Daoy (cell line): ENCODE measurements at regions not wholly inside any gene's neighbourhood (a gene's known extent, or its start where the extent isn't known, plus 50 kb on each side); places are given as distances from the start of the nearest gene placed in this dataset.
"Not testable (repeated sequence)": the region's sequence is repeated elsewhere in the genome, so short reads cannot be mapped to it uniquely, and the experiment has no call there.

Experiments used
- DNase-seq: peaks from one replicate; pipeline ENCODE4 v3.0.0-alpha.2; 2015; ENCODE audit warnings: low read depth

- no peak for DNase-seq
Measured at GRCh38 chr10:125236091-125236490, 75.7 kb upstream of the CTBP2 start.

GRCh38 chr10:125235093-125236069 is 75.0 kb upstream of the CTBP2 start:
- no peak for DNase-seq

DNA sequence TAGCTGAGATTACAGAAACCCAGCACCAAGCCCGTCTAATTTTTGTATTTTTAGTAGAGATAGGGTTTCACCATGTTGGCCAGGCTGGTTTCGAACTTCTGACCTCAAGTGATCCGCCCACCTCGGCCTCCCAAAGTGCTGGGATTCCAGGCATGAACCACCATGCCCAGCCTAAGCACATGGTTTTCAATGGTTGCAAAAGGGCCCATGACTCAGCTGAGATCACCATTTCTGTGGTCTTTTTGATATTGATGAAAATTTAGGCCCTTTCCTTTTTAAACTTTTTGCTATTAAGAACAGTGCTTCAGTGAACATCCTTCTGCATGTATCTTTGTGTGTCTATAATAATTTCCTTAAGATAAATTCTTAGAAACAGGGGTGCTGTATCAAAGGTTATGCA is 74.2 kb upstream of the CTBP2 start:
- DNase-seq, result not testable (repeated sequence)

DNA sequence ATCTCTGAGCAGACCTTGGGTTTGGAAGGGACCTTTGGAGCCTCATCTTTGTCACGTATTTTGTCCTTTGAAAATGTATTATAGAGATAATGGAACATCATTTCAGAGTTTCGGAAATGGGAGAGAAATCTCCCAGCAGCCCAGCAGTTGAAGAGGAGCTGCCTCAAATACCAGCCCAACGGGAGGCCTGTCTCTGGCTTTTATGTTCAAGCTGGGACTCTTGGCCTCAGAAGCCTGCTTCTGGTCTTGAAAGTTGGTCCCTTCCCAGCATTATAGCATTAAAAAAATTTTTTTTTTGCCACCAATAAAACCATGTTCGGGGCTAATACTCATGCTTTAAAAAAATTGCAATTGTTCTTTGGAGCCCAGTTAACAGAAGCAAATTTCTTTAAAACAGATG is 73.4 kb upstream of the CTBP2 start:
- no peak for DNase-seq

GRCh38 chr10:125232841-125233240 is 72.5 kb upstream of the CTBP2 start:
- DNase-seq, result peak; percentile 23

DNA sequence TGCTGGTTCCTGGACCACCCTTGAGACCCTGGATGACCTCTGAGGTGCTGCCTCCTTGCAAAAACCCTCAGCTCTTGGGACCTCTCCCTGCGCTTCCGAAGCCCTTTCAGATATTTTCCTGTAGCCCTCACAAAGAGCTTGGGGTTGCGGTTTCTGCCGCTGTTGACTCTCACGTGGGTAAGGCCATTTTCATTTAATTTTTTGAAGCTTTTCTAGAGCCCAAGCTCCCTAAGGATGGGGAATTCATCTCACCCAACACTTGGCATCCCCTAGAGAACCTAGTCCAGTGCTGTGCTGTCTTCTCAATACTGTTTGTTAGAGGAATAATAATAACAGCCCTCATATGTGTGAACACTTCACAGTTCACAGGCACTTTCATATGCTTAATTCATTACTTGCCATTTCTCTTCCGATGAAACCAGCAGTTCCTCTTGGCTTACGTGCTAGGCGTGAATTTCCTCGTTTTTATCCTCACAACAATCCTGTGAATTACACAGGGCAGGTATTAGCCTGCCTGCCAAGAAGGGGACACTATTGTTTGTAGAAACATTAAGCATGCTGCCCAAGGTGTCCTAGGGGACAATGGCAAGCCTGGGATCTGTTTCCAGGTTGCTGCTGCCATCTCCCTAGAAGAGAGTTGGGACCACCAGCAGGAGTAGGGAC is 71.6 kb upstream of the CTBP2 start:
- DNase-seq, result no peak

- peak; percentile 90 for DNase-seq
Measured at GRCh38 chr10:125231116-125231812, 70.9 kb upstream of the CTBP2 start.

DNA sequence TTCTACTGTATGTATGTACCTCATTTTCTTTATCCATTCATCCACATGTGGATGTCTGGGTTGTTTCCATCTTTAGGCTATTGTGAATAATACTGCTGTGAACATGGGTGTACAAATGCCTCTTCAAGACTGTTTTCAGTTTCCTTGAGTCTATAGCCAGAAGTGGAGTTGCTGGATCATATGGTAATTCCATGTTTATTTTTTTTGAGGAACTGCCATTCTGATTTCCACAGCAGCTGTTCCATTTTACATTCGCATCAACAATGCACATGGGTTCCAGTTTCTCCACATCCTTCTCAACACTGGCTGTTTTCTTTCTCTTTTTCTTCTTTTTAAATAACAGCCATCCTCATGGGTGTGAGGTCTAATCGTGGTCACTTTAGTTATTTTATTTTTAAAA is 69.9 kb upstream of the CTBP2 start:
- DNase-seq, result no peak

DNA sequence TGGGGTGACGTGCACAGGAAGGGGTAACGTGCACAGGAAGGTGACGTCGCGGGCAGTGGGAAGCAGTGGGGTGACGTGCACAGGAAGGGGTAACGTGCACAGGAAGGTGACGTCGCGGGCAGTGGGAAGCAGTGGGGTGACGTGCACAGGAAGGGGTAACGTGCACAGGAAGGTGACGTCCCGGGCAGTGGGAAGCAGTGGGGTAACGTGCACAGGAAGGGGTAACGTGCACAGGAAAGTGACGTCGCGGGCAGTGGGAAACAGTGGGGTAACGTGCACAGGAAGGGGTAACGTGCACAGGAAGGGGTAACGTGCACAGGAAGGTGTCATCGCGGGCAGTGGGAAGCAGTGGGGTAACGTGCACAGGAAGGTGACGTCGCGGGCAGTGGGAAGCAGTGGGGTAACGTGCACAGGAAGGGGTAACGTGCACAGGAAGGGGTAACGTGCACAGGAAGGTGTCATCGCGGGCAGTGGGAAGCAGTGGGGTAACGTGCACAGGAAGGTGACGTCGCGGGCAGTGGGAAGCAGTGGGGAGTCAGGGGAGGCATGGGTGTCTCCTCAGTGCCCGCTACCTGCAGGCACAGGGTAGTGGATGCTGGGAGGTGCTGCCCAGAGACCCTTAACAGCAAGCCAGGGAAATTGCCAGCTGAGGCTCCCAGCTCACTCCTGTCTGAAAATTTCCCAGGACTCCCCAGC is 68.0 kb upstream of the CTBP2 start:
- DNase-seq, result not testable (repeated sequence)

GRCh38 chr10:125227546-125227945 is 67.2 kb upstream of the CTBP2 start:
- DNase-seq, result no peak

- DNase-seq, result no peak
Measured at GRCh38 chr10:125226823-125227222, 66.5 kb upstream of the CTBP2 start.

- no peak for DNase-seq
Measured at GRCh38 chr10:125226005-125226404, 65.6 kb upstream of the CTBP2 start.

- no peak for DNase-seq
Measured at GRCh38 chr10:125225051-125225450, 64.7 kb upstream of the CTBP2 start.

- DNase-seq, result no peak
Measured at GRCh38 chr10:125222515-125223308, 62.3 kb upstream of the CTBP2 start.

- no peak for DNase-seq
Measured at GRCh38 chr10:125221716-125222115, 61.4 kb upstream of the CTBP2 start.

DNA sequence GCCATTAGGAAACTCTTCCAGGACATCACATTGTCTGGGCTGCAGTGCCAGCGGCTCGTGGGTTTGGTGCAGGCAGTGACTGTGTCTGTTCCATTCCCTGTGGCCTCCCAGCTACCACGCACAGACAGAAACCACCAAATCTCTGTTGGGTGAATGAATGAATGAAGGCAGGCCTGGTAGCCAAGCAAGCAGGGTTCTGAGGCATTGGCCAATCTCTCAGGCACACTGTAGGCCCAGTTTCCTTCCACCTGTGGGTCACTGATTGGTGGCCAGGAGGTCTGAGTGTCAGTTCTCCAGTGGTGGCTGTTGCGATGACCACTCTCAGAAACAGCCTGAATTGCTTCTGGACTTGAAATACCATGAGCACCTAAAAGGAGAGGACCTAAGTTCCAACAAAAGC is 59.4 kb upstream of the CTBP2 start:
- no peak for DNase-seq

GRCh38 chr10:125218967-125219366 is 58.6 kb upstream of the CTBP2 start:
- DNase-seq, result no peak

DNA sequence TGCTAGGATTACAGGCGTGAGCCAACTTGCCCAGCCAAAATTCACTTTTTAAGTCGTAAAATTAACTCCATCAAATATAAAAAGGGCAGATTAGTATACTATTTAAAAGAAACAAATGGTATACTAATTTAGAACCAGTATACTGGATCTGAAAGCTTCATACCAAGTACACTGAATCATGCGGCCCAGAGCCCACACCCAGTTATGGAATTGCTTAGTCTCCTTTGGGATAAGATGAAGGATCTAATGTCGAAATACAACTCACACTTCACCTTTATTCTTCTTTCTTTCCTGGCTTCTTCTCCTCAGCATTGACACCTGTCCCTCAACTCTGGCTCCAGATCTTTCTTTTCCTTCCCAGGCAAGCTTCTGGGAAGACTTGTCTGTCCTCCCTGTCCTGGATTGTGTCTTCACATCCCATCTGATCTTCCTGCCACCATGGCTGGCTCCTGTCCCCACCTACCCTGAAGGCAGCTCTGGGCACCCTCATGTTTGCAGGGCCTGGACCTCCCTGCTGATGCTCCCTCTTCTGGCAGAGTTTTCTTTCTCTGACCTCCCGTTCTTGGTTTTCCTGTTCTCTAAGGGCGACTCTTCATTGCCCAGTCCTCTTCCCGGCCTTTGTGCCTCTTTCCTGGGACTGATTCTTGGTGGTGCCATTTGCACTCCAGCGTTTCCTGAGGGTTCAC is 57.8 kb upstream of the CTBP2 start:
- no peak for DNase-seq

DNA sequence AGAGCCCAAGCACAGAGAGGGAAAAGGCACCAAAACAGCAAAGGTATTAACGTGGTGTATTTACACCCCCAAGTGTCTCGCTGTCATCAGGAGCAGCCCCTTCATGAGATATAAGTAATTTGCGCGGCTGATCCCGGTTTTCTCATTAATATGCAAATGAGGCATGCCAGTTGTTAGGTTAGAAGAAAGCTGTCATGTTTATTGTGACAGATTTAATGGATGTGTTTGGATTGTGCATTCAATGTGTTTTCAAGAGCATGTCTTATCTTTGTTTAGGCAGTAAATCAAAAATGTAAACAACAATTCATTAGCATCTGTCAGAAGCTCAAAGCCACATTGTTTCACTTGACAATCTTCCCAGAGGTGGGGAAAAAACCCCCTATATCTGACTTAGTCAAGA is 56.5 kb upstream of the CTBP2 start:
- no peak for DNase-seq

DNA sequence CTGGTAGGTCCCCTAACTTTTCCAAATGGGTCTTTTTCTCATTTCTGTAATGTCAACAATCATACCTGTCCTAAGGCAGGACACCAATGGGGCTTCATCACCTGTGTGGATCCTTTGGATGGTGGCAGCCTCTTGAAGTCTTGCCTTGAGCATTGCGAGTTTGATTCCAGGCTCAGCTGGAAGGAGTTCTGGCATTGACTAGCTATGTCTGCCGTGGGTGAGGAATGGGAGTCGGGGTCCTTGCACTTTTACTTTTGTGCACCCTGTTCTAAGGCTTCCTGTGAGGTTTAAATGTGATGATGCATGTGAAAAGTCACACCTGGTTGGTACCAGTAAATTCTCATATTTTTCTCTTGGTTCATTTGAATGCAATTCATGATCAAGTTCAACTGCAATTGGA is 55.9 kb upstream of the CTBP2 start:
- no peak for DNase-seq

- DNase-seq, result no peak
Measured at GRCh38 chr10:125214283-125214570, 53.9 kb upstream of the CTBP2 start.
